Retinal pigment epithelial cell (primary cell): ENCODE measurements at regions not wholly inside any gene's neighbourhood (a gene's known extent, or its start where the extent isn't known, plus 50 kb on each side); places are given as distances from the start of the nearest gene placed in this dataset.

ENCODE experiments used
- DNase-seq: peaks from one replicate; pipeline ENCODE4 v3.0.0-alpha.2; 2010; ENCODE audit warnings: low read depth
- H3K4me3 ChIP-seq: 2 replicates; pipeline ENCODE4 v1.5.1; 2011; ENCODE audit warnings: mild to moderate bottlenecking, low read length, control low read depth, moderate library complexity
- TF ChIP-seq, protein P1 (sequence below): conservative IDR thresholded peaks from 2 replicates; pipeline ENCODE4 v1.5.1; 2011; ENCODE audit warnings: low read depth, low read length, control low read depth, inconsistent platforms

DNA sequence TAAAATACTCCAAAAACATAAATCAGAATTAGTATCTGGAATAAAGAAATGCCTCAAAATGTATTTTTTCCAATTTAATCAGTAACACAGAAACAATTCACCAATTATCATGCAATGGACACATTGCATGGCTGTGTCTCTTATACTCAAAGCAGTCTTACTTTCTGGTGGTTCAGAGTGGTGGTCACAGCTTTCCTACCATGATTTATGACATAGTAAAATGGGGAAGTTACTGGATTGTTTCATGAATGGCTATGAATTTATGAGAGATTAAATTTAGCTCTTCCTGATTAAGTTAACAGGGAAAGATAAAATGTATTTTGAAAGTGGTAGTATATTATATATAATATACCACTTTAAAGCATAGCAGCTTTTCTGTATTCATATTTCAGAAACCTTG, 331.5 kb upstream of the MAP3K7 start:
- no peak overlapping the region for H3K4me3 ChIP-seq
- no peak for DNase-seq
- TF ChIP-seq, protein P1, sequence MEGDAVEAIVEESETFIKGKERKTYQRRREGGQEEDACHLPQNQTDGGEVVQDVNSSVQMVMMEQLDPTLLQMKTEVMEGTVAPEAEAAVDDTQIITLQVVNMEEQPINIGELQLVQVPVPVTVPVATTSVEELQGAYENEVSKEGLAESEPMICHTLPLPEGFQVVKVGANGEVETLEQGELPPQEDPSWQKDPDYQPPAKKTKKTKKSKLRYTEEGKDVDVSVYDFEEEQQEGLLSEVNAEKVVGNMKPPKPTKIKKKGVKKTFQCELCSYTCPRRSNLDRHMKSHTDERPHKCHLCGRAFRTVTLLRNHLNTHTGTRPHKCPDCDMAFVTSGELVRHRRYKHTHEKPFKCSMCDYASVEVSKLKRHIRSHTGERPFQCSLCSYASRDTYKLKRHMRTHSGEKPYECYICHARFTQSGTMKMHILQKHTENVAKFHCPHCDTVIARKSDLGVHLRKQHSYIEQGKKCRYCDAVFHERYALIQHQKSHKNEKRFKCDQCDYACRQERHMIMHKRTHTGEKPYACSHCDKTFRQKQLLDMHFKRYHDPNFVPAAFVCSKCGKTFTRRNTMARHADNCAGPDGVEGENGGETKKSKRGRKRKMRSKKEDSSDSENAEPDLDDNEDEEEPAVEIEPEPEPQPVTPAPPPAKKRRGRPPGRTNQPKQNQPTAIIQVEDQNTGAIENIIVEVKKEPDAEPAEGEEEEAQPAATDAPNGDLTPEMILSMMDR: no peak

DNA sequence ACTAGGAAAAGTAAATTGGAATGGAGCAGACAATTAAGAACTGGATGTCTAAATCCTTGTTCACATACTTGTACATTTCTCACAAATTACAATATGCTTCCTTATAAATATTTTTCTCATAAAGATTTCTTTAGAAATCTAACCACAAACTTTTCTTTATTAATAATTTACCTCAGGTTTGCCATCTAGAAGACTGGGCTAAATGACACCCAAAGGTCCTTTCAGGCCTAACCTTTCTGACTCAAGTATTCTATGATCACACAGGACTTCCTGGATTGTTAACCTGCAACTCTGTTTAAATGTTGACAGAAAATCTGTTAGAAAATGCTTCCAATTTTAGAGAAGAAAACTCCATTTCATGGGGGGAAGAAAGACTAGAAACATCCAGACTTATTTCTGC, 330.5 kb upstream of the MAP3K7 start:
- no peak overlapping the region for H3K4me3 ChIP-seq
- TF ChIP-seq, protein P1: no peak
- DNase-seq: no peak

DNA sequence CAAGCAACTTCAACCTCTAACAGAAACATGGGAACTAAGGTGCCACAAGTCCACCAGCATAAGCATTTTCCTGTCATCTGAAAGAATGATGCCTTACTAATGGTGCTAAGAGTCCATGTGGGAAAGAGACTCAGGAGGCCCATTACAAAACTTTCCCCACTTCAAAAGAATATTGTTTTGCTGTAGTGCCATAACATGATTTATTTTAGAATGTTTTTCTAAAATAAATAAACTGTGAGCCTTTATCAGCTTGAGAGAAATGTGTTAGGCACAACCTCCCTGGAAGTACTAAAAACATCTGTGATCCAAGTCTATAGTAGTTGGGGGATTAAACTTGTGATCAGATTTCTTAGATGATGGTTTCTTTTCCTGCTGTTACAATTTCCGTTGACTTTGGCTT, 330.1 kb upstream of the MAP3K7 start:
- no peak for DNase-seq
- TF ChIP-seq, protein P1: no peak
- H3K4me3 ChIP-seq: no peak overlapping the region

DNA sequence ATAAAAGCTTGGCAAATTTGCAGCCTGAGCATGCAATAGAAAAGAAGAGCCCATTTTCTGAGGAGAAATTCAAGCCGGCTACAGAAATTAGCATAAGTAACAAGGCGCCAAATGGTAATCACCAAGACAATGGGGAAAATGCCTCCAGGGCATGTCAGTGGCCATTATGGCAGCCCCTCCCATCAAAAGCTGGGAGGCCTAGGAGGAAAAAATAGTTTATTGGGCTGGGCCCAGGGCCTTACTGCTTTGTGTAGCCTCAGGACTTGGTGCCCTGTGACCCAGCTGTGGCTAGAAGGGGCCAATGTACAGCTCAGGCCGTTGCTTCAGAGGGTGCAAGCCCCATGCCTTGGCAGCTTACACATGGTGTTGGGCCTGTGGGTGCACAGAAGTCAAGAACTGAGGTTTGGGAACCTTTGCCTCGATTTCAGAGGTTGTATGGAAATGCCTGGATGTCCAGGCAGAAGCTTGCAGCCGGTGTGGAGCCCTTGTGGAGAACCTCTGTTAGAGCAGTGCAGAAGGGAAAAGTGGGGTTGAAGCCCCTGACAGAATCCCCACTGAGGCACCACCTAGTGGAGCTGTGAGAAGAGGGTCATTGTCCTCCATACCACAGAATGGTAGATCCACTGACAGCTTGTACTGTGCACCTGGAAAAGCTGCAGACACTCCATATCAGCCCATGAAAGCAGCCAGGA, 328.5 kb upstream of the MAP3K7 start:
- no peak for DNase-seq
- TF ChIP-seq, protein P1: no peak
- H3K4me3 ChIP-seq: no peak overlapping the region

DNA sequence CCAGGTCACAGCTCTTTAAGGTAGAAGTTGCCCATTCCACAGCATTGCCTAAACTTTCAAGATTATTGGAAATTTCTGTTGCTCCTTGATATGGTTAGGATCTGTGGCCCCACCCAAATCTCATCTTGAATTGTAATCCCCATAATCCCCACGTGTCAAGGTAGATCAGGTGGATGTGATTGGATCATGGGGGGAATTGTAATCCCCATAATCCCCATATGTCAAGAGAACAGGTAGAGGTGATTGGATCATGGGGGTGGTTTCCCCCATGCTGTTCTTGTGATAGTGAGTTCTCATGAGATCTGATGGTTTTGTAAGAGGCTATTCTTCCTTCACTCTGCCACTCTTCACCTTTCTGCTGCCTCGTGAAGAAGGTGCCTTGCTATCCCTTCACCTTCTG, 327.4 kb upstream of the MAP3K7 start:
- TF ChIP-seq, protein P1: no peak
- H3K4me3 ChIP-seq: no peak overlapping the region
- no peak for DNase-seq

DNA sequence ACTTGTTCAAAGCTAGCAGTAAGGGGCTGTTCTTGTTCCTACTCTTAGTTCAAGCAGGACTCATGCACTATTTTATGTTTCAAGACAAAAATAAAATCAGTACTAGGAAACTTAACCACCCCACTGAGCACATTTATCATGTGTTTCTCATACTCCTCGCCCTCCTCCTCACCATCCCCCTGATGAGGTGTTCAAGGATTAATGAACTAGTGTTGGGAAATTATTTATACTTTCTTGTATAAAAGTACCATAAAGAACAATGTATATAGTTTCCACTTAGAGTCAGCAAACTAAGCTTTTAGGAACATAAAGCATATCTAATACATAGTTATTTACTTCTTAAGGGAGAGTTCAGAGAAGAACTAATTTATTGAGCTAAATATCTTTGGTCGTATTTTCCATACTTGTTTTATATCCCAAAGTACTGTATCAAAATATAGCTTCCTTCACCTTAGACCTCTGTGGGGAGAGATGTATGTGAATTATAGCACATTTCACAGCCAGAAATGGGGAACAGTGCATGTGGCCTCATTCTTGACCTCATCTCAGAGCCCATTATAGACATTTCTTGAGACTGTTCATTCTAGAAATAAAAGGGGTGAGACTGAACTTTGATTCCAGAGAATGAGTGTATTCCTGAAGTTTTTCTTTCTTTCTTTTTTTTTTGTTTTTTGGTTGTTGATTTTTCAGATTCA, 326.5 kb upstream of the MAP3K7 start:
- TF ChIP-seq, protein P1: no peak
- no peak for DNase-seq
- H3K4me3 ChIP-seq: no peak overlapping the region

DNA sequence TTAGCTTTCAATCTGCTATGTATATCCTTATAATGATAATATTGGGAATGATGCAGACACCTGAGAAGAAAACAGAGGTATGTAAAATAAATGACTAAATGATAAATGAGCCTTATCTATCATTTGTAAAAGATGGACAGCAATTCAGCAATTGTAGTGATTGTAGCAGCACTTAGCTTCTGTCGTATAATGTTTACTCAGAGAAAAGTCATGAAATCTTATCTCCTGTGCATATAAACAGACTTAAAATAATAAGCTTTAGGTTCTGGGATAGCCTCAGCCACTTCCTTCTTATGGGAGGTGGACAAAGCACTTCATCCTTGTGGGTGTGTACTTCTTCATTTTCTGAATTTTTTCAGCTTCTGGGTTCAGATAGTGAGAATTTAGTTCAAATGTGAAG, 324.8 kb upstream of the MAP3K7 start:
- TF ChIP-seq, protein P1: no peak
- H3K4me3 ChIP-seq: no peak overlapping the region
- no peak for DNase-seq
